Eye (tissue), 1 donor: ENCODE measurements at regions not wholly inside any gene's neighbourhood (a gene's known extent, or its start where the extent isn't known, plus 50 kb on each side); places are given as distances from the start of the nearest gene placed in this dataset.

Experiments used
- DNase-seq: peaks from one replicate; pipeline ENCODE4 v3.0.0-alpha.2; 2015

DNA sequence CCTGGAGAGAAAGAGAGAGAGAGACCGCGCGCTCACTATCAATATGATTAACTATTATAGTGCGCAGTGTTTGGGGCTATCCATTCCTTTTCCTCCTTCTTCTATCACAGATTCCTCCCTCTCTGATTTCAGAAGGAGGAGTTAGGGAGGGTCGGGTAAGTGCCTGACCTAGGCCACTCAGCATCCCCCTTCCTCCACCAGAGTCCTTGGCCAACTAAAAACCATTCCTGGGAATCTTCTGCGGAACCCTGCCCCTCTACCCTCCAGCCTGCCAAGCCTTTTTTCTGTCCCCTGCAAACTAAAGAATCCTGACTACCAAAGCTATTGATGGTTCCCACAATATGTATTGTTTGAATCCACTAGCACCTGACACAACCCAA, 256.2 kb upstream of the NFE2L3 start:
- no peak for DNase-seq

DNA sequence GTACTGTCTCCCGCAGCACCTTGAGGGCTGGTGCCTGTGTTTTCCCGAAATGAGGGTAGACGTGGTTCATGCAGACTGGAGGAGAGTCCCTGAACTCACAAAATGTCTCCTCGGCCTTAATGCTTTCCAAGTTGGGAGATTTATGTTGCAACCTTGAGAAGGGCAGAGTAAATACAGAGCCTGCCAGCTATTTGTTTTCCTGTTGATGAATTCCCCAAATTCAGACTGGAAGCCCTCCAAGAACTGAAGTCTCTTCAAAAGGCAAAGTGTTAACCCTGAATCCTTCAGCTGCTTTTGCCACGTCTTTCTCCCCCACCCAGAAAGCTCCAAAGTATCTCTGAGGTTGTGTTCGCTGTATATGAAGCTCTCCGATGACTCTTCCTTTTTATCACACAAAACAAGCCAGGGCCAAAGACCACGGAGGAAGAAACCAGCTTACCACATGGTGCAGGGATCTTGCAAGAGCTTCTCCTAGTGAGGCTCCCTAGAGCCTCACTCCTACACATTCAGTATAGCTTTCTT, 254.7 kb upstream of the NFE2L3 start:
- no peak for DNase-seq

- DNase-seq: no peak
Measured at GRCh38 chr7:25900245-25900644, 251.8 kb upstream of the NFE2L3 start.

- no peak for DNase-seq
Measured at GRCh38 chr7:25900877-25901276, 251.1 kb upstream of the NFE2L3 start.

GRCh38 chr7:25901658-25902057, 250.3 kb upstream of the NFE2L3 start:
- DNase-seq: no peak

DNA sequence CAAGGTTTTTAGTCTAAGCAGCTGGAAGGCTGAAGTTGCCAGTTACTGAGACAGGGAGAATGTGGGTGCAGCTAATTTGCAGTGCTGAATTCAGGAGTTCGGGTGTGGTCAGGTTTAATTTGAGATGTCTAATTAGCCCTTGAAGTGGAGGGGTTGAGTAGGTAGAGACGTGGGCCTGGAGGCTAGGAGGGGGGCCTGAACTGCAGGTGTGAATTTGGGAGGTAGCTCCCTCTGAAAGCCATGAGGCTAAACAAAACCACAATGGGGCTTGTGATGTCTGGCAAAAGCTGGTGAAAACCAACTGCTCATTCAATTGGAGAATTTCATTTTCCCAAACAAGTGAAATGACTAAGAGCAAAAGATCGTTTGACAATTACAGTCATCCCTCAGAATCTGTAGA, 246.0 kb upstream of the NFE2L3 start:
- no peak for DNase-seq

DNA sequence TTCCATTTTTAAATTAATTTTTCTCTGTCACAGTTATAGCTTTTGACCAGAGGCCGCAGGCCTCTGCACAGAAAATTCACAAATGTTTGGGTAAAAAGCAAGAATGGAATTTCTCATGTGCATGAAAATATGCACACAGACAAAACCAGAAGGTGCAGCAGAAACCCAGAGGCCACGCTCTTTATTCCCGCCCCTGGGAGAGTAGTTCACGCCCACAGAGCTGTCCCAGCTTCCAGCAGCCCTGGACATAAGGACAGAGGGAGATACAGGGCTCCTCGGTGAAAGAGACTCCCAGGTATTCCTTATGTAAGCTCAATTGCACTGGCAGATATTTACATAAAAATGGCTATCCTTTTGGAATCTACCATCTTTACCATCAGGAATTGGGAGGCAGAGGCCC, 245.2 kb upstream of the NFE2L3 start:
- no peak for DNase-seq

DNA sequence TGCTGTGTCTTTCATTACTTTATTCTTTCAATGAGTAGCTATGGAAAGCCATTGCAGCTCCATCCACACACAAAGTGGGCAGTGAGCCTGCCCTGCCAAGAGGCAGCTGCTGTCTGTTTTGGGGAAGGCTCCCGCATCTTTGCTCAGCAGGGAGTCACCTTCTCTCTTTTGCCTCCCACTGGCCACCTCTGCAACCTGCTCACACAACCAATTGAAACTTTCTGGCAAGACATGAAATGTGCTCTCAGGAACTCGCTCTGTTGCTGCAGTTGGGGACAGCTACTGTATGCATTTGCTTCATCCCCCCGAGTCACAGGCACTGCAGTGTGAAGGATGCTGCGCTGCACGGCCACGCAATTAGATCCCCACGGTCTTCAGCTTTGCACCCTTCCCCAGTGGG, 244.8 kb upstream of the NFE2L3 start:
- DNase-seq: no peak

DNA sequence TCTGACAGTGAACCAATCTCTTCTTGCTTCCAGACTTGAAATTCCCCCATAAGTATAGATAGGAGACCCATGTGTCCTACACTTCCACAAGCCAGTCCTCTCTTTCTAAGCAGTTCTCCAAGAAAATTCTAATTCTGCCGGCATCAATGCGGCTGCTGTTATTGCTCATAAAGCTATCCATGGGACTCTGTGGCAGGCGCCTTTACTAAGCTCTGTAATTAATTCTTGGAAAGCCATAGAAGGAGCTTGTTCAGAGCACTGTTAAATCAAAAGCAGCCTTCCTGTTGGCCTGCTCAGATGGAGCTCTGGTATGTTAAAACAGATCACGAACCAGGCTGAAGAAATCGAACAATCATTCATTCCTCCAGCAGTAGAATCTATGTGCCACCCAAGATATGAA, 244.3 kb upstream of the NFE2L3 start:
- DNase-seq: no peak

- no peak for DNase-seq
Measured at GRCh38 chr7:25908154-25908949, 243.6 kb upstream of the NFE2L3 start.

DNA sequence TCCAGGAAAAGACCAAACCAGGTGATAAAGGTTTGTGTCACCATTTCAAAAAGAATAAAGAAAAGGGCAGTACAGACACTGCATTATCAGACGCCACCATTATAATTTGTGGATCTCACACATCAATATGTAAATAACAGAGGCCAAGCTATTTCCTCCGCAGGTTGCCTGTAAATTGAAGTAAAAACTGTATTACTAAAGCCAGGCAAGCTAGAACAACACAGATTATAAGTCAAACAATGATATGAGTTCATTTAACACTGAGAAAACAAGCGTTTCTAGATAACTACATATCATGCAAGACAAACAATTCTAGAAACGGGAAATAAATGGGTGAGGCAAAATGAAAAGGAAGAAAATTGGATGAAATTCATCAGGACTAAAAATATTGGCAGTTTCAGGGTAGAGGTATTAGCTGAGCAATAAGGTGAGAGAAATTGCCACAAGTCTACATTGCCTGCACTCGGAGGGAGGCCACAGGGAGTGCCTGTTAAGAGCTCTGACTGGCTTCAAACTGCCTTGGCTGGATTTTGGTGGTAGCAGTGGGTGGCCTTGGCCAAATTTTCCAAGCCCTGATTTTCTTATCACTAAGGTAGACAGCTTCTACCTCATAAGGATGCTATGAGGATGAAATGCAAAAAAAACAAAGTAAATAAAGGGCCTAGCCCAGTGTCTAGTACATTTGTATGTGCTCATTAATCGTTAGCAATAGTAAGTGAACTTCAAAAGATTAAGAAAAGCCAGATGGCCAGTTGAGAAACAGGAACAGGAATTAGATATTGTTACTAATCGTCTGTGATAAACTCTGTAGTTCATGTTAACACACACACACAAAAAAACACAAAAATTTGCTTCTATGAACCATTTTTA, 240.0 kb upstream of the NFE2L3 start:
- DNase-seq: no peak

GRCh38 chr7:25913598-25914224, 238.3 kb upstream of the NFE2L3 start:
- peak; percentile 17 for DNase-seq

GRCh38 chr7:25918731-25919130, 233.3 kb upstream of the NFE2L3 start:
- DNase-seq: no peak

- no peak for DNase-seq
Measured at GRCh38 chr7:25922296-25922695, 229.7 kb upstream of the NFE2L3 start.

DNA sequence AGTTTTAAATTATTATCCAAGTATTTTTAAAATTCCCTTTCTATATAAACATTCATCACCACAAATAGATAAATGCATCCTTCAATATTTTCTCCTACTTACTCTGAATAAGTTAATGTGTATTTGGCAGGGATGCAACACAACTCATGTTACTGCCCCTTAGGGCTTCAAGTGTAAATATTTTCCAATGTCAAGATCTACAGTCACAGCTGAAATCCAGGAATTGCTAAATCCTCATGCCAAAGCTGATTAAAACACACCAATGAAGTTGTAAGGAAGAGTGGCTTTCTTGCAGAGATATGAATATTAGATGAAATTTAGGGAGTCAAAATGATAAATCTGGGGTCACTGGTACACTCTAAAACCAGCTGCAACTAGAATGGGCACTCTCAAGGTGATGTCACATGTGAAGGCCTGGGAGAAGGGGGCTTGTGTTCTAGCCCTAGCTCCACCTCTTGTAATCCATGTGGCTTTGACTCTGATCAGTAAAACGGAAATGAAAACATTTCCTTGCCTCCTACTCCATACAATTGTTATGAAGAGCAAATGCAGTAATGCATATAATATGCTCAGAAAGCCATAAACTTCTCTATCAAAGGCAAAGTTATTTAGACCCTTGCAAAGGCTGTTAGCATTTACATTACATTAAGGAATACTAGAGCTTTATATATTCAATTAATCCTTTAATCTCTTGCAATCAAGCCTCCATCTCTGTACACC, 228.1 kb upstream of the NFE2L3 start:
- no peak for DNase-seq

GRCh38 chr7:25926009-25926408, 226.0 kb upstream of the NFE2L3 start:
- no peak for DNase-seq

DNA sequence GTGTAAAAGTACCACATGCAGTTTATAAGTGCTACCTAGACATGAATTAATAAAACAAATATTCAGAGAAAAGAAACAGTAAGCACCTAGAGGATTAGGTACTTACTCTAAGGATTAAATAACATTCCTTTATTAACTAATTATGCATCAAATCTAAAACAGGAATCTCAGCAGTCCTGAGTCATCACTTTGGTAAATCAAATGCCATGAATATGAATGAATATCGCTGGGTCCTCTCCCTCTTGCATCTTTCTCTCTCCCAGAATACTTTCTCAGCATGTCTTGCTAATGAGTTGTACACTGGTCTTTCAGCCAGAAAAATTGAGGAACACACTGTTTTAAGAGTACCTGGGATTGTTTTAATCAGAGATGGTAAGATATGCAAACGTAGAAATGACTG, 225.5 kb upstream of the NFE2L3 start:
- no peak for DNase-seq

DNA sequence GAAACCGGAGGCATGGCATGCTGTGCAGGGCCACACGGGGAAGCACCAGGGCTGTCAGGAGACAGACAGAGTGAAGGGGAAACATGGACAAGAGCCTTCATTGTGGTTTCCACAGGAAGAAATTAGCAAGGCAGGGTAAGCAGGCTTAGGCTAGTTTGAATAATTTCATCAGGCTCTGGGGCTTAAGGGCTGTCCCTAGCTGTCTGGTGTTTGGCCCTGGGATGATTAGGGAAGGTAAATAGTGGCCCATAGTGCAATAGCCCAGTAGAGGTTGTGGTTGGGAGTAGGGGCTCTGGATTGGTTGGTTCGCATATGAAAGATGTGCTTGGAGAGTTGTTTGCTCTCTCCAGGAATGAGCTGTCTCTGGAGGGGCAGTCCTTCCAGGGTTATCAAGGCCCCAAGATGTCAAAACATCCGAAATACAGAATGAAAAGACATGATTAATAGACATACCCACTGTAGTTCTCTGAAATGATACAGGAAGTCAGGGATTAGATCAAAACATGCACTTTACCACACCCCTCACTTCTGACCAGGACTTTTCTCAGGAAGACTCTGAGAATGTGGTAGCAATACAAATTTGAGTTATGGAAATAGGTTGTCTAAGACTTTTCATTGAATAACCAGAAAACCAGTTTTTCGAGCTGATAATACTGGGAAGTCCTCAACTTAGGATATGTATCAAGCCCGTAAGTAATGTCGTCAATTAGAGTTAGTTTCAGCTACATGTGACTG, 224.9 kb upstream of the NFE2L3 start:
- no peak for DNase-seq

GRCh38 chr7:25927626-25927978, 224.4 kb upstream of the NFE2L3 start:
- DNase-seq: no peak

- DNase-seq: no peak
Measured at GRCh38 chr7:25928549-25929330, 223.3 kb upstream of the NFE2L3 start.

GRCh38 chr7:25929448-25929847, 222.6 kb upstream of the NFE2L3 start:
- no peak for DNase-seq
